PFSK-1 (cell line): ENCODE measurements at regions not wholly inside any gene's neighbourhood (a gene's known extent, or its start where the extent isn't known, plus 50 kb on each side); places are given as distances from the start of the nearest gene placed in this dataset.

Source experiments
- FOXP2 ChIP-seq: optimal IDR thresholded peaks from 2 replicates; pipeline ENCODE3; 2011; ENCODE audit warnings: borderline replicate concordance, control low read depth, inconsistent platforms; ENCODE audit not compliant: insufficient read depth; ENCODE audit errors: extremely low read length, extremely low read depth
- POLR2AphosphoS5 ChIP-seq: IDR thresholded peaks from 2 replicates; pipeline ENCODE4 v1.6.1; 2012; ENCODE audit warnings: low read depth, mild to moderate bottlenecking, control low read depth, low read length, moderate library complexity
- REST ChIP-seq, 2 experiments: IDR thresholded peaks; 2 replicates each; pipeline versions ENCODE4 v1.6.1 to v1.8.0; 2011 to 2012; ENCODE audit warnings: low read depth in 2 of 2, low read length in 2 of 2, control low read depth in 1 of 2, inconsistent platforms in 1 of 2, mild to moderate bottlenecking in 1 of 2, moderate library complexity in 1 of 2; ENCODE audit not compliant: insufficient read depth in 1 of 2
- SIN3A ChIP-seq: IDR thresholded peaks from 2 replicates; pipeline ENCODE4 v1.6.1; 2012; ENCODE audit warnings: mild to moderate bottlenecking, low read length, moderate library complexity, borderline replicate concordance; ENCODE audit not compliant: insufficient read depth
- TAF1 ChIP-seq: IDR thresholded peaks from 2 replicates; pipeline ENCODE4 v1.6.1; 2012; ENCODE audit warnings: low read length, control low read depth, borderline replicate concordance; ENCODE audit not compliant: insufficient read depth

- TF ChIP-seq SIN3A: no peak
- no peak for TF ChIP-seq TAF1
- TF ChIP-seq POLR2AphosphoS5: no peak
- no peak for TF ChIP-seq REST (IDR thresholded peaks at IDR 0.05; ENCODE audit: insufficient read depth in 1 of 2, low read depth in 2 of 2, low read length in 2 of 2)
- no peak for TF ChIP-seq FOXP2
Observed at GRCh38 chr17:70624211-70624610, 454.9 kb downstream of the KCNJ2 start.

DNA sequence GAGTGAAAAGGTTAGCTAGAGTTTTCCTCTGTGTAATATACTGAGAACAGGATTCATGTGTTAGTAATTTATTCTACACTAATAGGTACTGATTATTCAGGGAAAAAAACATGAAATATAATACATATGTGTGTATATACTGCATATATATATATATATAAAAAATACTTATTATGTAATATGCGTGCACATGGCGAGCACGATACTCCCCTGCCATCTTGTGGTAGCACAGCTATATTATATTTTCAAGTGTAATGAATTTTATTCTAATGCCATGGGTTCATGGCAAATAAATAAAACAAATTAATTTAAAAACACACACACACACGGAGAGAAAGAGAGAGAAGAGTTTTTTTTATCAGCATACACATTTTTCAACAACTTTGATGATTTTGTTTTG lies 460.6 kb downstream of the KCNJ2 start:
- TF ChIP-seq SIN3A (no peak), TAF1 (no peak), POLR2AphosphoS5 (no peak), FOXP2 (no peak), REST (IDR thresholded peaks at IDR 0.05; ENCODE audit: insufficient read depth in 1 of 2, low read depth in 2 of 2, low read length in 2 of 2) (no peak)

DNA sequence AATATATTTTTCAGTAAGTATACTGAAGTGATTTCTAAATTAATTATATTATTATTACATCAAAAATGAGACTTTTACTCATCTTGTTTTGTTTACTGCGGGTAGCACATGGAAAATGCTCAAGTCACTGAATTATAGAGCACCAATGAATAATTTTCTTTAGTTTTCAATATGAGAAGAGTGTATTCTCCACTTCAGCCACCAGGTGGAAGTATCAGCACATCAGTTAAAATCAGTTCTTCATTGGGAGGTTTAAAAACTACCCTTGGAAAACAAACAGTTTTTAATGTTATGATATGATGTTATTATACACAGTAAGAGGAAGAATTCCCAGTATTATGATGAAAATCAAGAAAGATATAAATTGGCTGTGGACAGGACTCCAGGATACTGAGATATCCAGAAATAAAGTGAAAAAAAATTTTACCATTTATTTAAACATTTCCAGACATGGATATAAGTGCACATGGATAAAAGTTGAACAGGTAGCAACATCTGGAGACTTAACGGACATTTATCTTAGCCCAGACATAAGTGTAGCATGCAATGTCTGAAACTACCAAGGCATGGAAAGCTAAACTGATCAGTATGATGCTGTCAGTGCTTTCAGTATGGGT lies 467.3 kb downstream of the KCNJ2 start:
- no peak for TF ChIP-seq TAF1
- no peak for TF ChIP-seq SIN3A
- no peak for TF ChIP-seq POLR2AphosphoS5
- no peak for TF ChIP-seq REST (IDR thresholded peaks at IDR 0.05; ENCODE audit: insufficient read depth in 1 of 2, low read depth in 2 of 2, low read length in 2 of 2)
- no peak for TF ChIP-seq FOXP2

- no peak for TF ChIP-seq FOXP2
- TF ChIP-seq SIN3A: no peak
- TF ChIP-seq POLR2AphosphoS5: no peak
- TF ChIP-seq REST (IDR thresholded peaks at IDR 0.05; ENCODE audit: insufficient read depth in 1 of 2, low read depth in 2 of 2, low read length in 2 of 2): no peak
- TF ChIP-seq TAF1: no peak
Observed at GRCh38 chr17:70642059-70642458, 472.7 kb downstream of the KCNJ2 start.
